ENCODE measurements at regions not wholly inside any gene's neighbourhood (a gene's known extent, or its start where the extent isn't known, plus 50 kb on each side); places are given as distances from the start of the nearest gene placed in this dataset.
"Not testable (repeated sequence)": the region's sequence is repeated elsewhere in the genome, so short reads cannot be mapped to it uniquely, and the experiment has no call there.

DNA sequence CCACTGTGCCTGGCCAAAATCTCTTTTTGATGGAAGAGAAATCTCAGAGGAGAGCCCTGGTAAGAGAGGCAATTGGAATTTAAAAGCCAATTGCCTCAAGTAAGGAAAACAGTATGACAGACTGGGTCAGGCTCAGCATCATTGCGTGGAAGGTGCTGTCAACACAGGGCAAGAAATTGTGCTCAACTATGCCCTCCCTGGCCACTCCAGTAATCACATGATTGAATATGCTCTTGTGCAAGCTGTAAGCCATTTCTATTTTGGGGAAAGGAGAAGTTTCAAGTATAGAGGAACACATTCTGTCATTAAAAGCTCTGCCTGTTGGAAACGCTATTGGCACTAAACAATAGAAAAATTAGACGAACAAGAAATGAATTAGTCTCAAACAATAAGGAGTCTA lies 1127.7 kb downstream of the REEP3 start:
- H3K4me3 ChIP-seq (ENCODE audit: control insufficient read depth, low read depth, low read length) = no peak overlapping the region
- no peak for DNase-seq (ENCODE audit: low read depth)
- TF ChIP-seq CTCF (conservative IDR thresholded peaks at IDR 0.05; ENCODE audit: control insufficient read depth, insufficient read depth, low read depth, low read length) = no peak

DNA sequence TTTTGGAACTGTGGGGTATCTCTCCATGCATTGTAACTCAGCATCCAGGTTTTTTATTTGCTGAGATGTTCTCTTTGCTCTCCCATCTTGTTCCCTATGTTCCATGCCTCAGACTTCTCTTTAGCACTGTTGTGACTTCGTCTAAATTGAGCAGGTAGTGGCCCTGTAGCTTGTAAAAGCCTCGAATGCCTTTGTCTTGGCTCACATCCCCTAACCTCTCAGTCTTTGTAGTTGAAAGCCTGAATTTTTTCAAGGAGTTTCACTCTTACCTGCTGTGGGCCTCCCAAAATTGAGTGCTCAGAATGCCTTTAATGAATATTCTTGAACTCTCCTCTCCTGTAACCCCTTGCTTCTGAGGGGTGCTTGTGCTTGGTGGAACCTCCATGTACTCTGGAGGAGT lies 1137.3 kb downstream of the REEP3 start:
- no peak for DNase-seq (ENCODE audit: low read depth)
- H3K4me3 ChIP-seq (ENCODE audit: control insufficient read depth, low read depth, low read length) = no peak overlapping the region
- no peak for TF ChIP-seq CTCF (conservative IDR thresholded peaks at IDR 0.05; ENCODE audit: control insufficient read depth, insufficient read depth, low read depth, low read length)

GRCh38 chr10:64659311-64659710 lies 1138.1 kb downstream of the REEP3 start:
- H3K4me3 ChIP-seq (ENCODE audit: control insufficient read depth, low read depth, low read length) = no peak overlapping the region
- no peak for DNase-seq (ENCODE audit: low read depth)
- no peak for TF ChIP-seq CTCF (conservative IDR thresholded peaks at IDR 0.05; ENCODE audit: control insufficient read depth, insufficient read depth, low read depth, low read length)

DNA sequence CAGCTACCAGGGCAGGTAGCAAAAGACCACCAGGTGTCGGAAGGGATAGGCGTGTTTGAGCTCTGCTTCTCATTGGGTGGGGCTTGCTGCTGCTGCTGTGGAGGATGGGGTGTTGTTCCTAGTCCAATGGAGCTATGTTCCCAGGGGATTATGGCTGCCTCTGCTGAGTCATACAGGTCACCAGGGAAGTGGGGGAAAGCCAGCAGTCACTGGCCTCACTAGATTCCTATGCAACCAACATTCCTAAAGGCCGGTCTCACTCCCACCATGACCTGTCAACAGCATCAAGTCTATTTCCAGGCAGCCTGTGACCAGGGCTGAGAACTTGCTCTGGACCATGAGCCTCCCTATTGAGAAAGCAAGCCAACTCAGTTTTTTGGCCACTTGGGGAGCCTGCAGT lies 1160.8 kb downstream of the REEP3 start:
- DNase-seq (ENCODE audit: low read depth) = no peak
- H3K4me3 ChIP-seq (ENCODE audit: control insufficient read depth, low read depth, low read length) = no peak overlapping the region
- no peak for TF ChIP-seq CTCF (conservative IDR thresholded peaks at IDR 0.05; ENCODE audit: control insufficient read depth, insufficient read depth, low read depth, low read length)

DNA sequence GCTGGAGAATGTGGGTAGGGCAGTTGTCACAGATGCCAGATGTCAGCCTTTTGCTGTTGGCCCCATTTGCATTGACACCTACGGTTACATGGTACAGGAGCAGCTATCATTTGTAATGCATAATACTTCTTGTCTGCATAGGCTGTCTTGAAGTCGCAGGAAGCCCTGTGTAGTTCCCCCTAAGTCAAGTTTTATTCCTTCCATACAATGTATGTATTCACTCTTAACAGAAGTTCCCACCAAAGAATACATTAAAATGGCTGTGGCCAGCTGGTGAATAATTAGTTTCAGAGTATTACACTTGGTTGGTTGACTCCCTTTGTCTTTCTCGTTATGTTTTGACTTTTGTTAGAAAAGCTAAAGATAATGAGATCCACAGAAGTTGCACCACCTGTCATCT lies 1169.0 kb downstream of the REEP3 start:
- no peak for TF ChIP-seq CTCF (conservative IDR thresholded peaks at IDR 0.05; ENCODE audit: control insufficient read depth, insufficient read depth, low read depth, low read length)
- H3K4me3 ChIP-seq (ENCODE audit: control insufficient read depth, low read depth, low read length) = no peak overlapping the region
- DNase-seq (ENCODE audit: low read depth) = no peak

- TF ChIP-seq CTCF (conservative IDR thresholded peaks at IDR 0.05; ENCODE audit: control insufficient read depth, insufficient read depth, low read depth, low read length) = no peak
- DNase-seq (ENCODE audit: low read depth) = no peak
- H3K4me3 ChIP-seq (ENCODE audit: control insufficient read depth, low read depth, low read length) = no peak overlapping the region
Observed at GRCh38 chr10:64699244-64699643, 1178.0 kb downstream of the REEP3 start.

- not testable (repeated sequence) for H3K4me3 ChIP-seq (ENCODE audit: control insufficient read depth, low read depth, low read length); DNase-seq (ENCODE audit: low read depth)
Observed at GRCh38 chr10:64702086-64702485, 1180.9 kb downstream of the REEP3 start.

Data from fibroblast of mammary gland (primary cell).